Globus pallidus (tissue), 1 donor: ENCODE measurements at regions not wholly inside any gene's neighbourhood (a gene's known extent, or its start where the extent isn't known, plus 50 kb on each side); places are given as distances from the start of the nearest gene placed in this dataset.

ENCODE experiments used
- DNase-seq: peaks from one replicate; pipeline ENCODE4 v3.0.0-alpha.2; 2015; ENCODE audit warnings: low spot score

- no peak for DNase-seq
These were observed 81.7 kb upstream of the NRP1 start for GRCh38 chr10:33416209-33416608.

GRCh38 chr10:33414841-33415240, 80.4 kb upstream of the NRP1 start:
- DNase-seq, result no peak

DNA sequence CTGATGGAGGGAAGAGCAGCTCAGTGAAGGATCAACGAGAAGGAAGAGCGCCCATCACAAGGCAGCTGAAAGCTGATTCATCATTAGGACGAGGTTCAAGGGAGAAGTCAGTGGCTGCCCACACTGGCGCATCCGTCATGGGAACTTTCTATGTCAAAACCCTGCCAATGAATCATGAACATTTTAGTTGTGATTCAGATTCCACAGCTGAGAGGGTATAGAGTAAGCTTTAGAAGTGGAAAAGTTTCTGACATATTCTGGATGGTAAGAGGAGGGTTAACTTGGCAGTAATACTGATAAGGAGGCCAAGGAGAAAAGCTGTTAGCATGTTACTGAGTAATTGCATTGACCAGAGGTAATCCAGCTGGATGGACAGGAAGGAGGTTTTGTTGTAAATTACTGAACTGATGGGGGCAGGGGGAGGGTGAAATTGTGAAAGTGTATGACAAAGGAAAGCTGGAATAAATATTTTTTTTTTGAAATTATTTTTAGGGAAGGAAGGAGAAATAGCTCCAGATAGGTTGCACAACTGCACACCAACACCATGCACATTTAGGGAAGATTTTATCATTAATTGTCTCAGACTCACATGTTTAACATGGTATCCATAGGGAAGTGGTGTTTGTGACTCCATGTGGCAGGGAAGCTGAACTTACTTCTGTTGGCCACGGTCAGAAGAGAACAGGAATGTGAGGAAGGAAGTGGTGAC, 78.3 kb upstream of the NRP1 start:
- DNase-seq, result no peak

DNA sequence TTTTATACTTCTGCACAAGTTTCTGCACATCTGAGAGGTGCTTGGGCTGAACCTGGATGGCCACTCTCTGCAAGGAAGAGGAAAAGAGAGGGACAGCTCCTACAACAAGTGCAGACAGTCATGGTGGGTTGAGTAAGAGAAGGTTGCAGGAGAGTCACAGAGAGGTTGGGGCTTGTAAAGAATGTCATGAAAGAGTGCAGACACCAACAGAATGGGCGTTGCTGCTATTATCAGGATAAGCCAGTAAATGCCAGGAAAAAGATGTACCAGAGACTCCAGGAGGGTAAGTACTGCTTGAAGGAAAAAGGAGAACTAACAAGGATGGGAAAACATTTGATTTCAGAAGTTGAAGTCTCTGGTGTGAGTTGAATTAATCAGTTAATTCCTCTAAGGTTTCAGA, 77.8 kb upstream of the NRP1 start:
- no peak for DNase-seq

DNA sequence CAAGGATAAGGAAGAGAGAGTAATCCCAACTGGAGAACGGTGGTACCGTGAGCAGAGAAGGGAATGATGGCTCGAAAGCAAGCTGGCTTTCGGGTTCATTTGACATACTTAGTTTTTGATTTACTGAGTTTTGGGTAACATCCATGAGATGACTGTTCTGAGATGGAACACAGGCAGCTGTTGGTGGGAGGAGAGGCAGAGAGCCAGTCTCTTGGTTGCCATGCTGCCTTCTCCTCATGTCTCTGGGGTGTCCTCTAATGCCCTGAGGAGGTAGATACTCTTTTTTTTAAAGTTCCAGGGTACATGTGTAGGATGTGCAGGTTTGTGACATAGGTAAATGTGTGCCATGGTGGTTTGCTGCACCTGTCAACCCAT, 76.4 kb upstream of the NRP1 start:
- DNase-seq, result no peak

DNA sequence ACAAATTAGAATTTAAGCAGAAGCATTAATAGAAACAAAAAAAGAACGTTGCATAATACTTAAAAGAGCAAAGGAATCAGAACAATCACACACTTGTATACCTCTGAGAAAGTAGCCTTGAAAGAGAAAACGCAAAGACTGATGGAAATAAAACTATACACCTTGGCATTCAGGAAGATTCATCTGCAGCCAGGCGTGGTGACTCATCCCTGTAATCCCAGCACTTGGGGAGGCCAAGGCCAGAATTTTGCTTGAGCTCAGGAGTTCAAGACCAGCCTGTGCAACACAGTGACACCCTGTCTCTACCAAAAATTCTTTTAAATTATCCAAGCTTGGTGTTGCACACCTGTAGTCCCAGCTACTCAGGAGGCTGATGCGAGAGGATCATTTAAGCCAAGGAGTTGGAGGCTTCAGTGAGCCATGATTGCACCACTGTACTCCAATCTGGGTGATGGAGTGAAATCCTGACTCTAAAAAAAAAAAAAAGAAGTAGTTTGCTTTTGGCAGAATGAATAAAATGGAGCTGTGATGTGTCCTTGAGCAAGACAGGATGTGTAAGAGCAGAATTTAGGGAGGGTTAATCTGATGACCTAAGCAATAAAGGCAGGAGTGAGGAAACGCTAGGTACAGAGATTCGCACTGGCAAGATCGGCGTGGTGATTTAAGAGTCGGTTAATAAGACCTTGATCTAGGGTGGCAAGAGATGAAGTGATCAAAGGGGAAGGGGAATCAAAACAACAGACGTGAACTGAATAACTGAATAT, 75.8 kb upstream of the NRP1 start:
- no peak for DNase-seq

DNA sequence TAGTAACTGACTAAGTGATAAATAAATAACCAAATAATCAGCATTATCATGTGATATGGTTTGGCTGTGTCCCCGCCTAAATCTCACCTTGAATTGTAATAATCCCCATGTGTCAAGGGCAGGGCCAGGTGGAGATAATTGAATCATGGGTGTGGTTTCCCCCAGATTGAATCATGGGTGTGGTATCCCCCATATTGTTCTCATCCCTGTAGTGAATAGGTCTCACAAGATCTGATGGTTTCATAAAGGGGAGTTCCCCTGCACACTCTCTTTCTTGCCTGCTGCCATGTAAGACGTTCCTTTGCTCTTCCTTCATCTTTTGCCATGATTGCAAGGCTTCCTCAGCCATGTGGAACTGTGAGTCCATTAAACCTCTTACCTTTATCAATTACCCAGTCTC, 72.1 kb upstream of the NRP1 start:
- DNase-seq, result no peak

- no peak for DNase-seq
These were observed 68.0 kb upstream of the NRP1 start for GRCh38 chr10:33402220-33403073.

DNA sequence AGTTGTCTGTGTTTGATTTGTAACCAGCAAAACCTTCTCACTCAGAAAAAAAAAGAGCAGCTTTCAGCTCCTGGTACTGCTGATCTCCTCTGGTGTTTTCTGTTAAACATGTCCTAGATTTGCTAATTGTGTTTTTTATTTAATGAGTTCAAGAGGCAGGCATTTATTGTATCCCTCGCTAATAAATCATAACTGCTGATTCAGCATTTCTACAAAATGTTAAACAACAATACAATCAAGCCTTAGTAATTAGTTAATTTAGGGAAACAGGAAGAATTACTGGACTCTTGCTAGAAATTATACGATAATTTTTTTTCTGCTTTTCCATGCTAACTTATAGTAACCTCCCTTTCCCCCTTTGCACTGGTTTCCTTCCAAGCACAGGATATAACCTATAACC, 66.8 kb upstream of the NRP1 start:
- no peak for DNase-seq

DNA sequence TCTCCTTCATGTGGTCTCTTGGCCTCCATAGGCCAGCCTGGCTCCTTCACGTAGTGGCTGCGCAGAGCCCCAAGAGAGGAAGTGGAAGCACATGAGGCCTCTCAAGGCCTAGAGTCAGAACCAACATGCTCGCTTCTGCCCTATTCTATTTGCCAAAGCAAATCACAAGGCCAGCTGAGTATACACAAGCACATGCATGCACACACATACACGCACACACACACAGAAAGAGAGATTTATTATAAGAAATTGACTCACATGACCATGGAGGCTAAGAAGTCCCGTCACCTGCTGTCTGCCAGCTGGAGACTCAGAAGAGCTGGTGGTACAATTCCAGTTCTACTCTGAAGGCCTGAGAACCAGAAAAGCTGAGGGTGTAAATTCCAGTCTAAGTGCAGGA, 64.3 kb upstream of the NRP1 start:
- DNase-seq, result no peak

DNA sequence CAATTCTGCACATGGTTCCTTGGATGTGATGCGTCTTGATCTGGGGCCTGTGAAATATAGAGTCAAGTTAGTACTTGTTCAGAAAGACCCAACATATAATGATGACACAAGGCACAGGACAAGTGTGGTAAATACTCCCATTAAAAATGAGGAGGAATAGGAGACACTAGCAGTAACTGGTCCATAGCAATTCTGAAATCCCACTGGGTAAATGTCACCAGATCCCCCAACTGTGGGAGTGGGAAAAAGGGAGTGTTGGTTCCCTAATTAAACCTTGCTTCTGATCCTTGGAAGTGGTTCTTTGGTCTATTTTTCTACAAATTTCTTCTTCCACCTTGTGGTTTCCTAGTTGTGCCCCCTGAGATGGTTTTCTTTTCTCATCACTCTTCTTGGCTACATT, 62.5 kb upstream of the NRP1 start:
- no peak for DNase-seq

DNA sequence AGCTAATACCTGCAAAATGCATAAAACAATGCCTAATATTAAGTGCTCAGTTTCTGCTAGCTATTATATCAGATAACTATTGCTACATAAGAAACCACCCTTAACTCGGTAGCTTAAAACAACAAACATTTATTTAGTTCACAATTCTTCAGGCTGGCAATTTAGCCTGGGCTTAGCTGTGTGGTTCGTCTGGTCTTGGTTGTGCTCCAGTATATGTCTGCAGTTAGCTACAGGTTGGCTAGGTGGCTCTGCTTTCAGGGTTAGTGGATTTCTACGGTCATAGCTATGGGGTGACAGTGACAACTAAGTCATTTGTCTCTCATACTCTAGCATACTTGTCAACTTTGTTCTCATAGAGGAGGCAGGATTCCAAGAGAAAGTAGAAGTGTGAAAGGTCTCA, 61.8 kb upstream of the NRP1 start:
- DNase-seq, result no peak

DNA sequence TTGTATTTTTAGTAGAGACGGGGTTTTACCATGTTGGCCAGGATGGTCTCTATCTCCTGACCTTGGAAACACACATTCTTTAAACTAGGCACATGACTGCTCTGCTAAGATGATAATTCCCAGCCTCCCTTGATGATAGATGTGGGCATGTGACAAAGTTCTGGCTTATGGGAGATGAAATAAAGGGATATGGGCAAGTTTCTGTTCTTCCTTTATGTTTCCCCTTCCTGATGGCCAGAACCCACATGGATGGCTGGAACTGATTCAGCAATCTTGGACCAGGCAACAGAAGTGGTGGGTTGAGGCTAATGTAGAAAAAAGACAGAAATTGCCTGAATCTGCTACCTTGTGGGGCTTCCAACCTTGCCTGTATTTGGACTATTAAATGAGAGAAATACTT, 60.7 kb upstream of the NRP1 start:
- DNase-seq, result no peak

DNA sequence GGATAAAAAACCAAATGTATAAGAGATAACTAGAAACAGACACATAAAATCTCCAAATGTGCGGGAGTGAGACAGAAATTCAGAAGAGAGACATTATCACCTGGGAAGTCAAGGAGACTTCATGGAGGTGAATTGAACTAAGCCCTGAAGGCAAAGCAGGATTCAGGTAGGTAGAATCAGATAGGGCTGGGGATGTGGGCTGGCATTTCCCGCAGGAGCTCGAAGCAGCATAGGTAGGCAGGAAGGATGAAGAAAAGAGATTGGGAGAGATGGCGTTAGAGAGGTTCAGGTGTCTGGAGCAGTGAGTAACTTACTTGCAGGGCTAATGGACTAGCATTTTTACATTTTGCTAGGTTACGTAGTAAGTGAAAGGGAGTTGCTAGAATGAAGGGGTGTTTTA, 58.2 kb upstream of the NRP1 start:
- no peak for DNase-seq

DNA sequence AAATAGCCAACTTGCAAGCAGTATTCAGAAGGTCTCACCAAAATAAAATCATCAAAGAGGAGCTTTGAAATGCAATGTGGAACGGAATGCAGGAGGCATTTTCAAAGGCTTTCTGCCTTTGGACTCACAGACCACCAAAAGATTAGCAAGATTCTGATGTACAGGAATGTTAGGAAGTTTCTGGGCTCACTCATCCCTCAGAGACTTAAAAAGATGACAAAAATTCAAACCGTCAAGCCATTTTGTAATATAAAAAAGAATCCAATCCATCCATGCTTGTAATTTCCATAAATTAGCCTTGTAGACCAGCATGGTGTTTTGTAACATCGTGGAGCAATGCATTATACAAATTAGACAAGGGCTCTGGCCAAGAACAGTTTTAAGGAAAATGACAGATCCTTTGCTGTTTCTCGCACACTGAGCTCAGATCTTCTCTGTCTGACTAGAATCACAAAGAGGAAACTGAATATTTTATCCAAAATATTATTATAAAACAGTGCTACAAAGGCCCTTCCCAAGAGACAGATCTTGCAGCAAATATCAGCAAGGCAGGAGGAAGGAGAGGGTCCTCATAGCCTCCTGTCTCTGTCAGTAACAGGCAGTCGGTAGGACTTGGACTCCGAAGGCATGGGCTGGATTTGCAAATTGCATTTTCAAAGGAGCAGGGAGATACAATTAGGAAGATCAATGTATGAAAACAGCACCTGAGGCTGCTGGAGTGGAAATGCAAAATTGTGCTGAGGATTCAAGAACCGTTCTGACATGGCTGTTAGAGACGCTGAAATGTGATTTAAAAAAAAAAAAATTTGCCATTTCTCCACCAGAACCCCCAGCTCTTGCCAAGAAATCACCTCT, 57.4 kb upstream of the NRP1 start:
- no peak for DNase-seq

- DNase-seq, result no peak
These were observed 55.6 kb upstream of the NRP1 start for GRCh38 chr10:33390046-33390445.

- no peak for DNase-seq
These were observed 54.3 kb upstream of the NRP1 start for GRCh38 chr10:33388785-33389184.

- DNase-seq, result no peak
These were observed 53.9 kb upstream of the NRP1 start for GRCh38 chr10:33388382-33388781.

- no peak for DNase-seq
These were observed 53.3 kb upstream of the NRP1 start for GRCh38 chr10:33387720-33388119.

DNA sequence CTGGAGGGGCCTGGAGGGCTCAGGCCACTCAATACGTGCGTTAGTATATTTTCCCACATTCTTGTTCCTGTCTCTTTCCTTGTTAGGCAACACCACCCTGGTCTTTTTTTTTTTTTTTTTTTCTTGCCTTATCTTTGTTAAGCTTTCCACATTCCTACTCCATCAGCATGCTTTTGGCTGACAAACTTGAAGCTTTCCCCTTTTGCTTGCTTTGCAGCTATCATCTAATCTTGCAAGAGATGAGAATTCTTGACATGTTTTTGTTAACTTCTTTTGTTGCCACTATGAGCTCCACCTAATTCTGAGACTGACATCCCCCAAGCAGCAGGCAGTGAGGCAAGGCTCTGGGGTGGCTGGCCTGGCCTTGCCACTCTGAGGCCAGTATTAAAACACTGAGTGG, 52.5 kb upstream of the NRP1 start:
- DNase-seq, result no peak

- no peak for DNase-seq
These were observed 51.2 kb upstream of the NRP1 start for GRCh38 chr10:33385686-33386085.

- no peak for DNase-seq
These were observed 50.5 kb upstream of the NRP1 start for GRCh38 chr10:33385015-33385414.
